GM10266 (cell line): ENCODE measurements at regions not wholly inside any gene's neighbourhood (a gene's known extent, or its start where the extent isn't known, plus 50 kb on each side); places are given as distances from the start of the nearest gene placed in this dataset.
"Not testable (repeated sequence)": the region's sequence is repeated elsewhere in the genome, so short reads cannot be mapped to it uniquely, and the experiment has no call there.

Source experiments
- DNase-seq: peaks from one replicate; pipeline ENCODE4 v3.0.0; 2012; ENCODE audit errors: extremely low spot score
- TF ChIP-seq, protein P1 (sequence below): IDR thresholded peaks from 2 replicates; pipeline ENCODE4 v1.5.1; 2012; ENCODE audit warnings: mild to moderate bottlenecking, low read depth; ENCODE audit not compliant: control insufficient read depth, insufficient read depth; ENCODE audit errors: missing control alignments

DNA sequence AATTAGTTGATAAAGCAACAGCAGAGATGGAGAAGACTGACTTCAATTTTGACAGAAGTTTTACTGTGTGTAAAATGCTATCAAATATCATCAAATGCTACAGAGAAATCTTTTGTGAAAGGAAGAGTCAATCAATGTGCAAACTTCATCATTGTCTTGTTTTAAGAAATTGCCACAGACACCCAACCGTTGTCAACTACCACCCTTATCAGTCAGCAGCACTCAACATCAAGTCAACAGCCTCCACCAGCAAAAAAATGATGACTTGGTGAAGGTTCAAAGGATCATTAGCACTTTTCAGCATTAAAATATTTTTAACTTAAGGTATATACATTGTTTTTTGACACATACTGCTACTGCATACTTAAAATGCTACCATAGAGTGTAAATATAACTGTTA is 888.8 kb downstream of the CDH18 start:
- TF ChIP-seq, protein P1, sequence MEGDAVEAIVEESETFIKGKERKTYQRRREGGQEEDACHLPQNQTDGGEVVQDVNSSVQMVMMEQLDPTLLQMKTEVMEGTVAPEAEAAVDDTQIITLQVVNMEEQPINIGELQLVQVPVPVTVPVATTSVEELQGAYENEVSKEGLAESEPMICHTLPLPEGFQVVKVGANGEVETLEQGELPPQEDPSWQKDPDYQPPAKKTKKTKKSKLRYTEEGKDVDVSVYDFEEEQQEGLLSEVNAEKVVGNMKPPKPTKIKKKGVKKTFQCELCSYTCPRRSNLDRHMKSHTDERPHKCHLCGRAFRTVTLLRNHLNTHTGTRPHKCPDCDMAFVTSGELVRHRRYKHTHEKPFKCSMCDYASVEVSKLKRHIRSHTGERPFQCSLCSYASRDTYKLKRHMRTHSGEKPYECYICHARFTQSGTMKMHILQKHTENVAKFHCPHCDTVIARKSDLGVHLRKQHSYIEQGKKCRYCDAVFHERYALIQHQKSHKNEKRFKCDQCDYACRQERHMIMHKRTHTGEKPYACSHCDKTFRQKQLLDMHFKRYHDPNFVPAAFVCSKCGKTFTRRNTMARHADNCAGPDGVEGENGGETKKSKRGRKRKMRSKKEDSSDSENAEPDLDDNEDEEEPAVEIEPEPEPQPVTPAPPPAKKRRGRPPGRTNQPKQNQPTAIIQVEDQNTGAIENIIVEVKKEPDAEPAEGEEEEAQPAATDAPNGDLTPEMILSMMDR: no peak
- no peak for DNase-seq

GRCh38 chr5:19104948-19105347 is 883.1 kb downstream of the CDH18 start:
- DNase-seq: no peak
- TF ChIP-seq, protein P1: no peak

DNA sequence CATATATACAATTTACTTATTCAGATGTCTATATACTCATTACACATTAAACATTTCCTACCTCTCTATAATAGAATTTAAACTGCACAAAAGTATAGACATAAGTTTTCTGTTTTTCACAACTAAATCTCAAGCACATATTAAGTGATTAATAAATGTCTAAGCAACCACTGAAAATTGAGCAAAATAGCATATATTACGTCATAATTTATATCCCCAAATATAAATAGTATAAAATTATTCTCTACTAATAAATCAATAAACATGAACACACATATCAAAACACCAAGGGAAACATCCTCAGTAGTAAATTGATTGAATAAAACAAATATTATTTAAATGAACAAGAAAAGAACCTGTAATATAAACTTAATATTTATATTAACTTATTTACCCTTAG is 865.1 kb downstream of the CDH18 start:
- TF ChIP-seq, protein P1: no peak
- DNase-seq: no peak

DNA sequence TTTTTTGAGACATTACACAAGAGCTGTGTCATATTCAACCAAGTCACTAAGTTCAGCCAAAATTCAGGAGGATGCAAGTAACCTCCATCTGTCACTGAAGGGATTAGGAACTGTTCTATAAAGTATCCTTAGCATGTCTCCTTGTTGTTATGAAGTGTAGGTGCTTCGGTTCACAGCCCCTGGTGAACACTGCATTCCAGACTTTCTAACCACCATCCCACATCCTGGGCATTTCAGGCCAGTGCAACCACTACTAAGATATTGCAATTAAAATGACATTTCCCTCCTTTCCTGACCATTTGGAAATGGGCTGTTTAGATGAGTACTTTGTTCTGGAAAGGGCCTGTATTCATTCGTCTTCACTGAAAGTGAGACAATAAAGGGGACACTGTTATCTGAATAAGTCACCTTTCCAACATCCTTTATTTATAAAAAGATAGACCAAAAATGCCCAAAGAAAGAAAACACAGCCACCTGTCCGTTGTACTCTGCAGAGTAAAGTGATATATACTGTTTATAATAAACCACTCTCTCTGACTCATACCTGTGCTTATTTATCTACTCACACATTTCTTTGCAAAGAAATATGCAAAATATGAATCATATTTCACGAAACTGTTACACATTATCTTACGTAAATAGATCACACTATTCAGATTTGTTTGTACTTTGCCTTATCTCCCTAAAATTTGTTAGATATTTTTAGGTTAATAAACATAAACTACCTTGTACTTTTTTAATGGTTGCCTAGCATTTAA is 861.9 kb downstream of the CDH18 start:
- TF ChIP-seq, protein P1: no peak
- no peak for DNase-seq

DNA sequence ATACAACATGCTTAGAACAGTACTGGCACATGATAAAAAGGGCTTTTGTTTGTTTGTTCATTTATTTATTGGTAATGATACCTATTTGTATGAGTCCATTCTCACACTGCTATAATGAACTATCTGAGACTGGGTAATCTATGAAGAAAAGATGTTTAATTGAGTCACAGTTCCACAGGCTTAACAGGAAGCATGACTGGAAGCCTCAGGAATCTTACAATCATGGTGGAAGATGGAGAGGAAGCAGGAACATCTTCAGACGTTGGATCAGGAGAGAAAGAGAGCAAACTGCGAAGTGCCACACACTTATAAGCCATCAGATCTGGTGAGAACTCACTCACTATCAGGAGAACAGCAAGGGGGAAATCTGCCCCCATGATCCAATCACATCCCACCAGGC is 847.7 kb downstream of the CDH18 start:
- TF ChIP-seq, protein P1: no peak
- DNase-seq: no peak

GRCh38 chr5:19141937-19142524 is 846.0 kb downstream of the CDH18 start:
- not testable (repeated sequence) for DNase-seq

DNA sequence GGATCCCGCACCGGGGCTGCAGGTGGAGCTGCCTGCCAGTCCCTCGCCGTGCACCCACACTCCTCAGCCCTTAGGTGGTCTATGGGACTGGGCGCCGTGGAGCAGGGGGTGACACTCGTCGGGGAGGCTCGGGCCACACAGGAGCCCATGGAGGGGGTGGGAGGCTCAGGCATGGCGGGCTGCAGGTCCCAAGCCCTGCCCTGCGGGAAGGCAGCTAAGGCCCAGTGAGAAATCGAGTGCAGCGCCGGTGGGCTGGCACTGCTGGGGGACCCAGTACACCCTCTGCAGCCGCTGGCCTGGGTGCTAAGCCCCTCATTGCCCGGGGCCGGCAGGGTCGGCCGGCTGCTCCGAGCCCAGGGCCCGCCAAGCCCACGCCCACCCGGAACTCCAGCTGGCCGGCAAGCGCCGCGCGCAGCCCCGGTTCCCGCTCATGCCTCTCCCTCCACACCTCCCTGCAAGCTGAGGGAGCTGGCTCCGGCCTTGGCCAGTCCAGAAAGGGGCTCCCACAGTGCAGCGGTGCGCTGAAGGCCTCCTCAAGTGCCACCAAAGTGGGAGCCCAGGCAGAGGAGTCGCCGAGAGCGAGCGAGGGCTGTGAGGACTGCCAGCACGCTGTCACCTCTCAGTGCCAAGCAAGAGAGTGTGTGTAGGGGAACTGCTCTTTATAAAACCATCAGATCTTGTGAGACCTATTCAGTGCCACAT is 845.1 kb downstream of the CDH18 start:
- DNase-seq: not testable (repeated sequence)

- DNase-seq: no peak
Observed at GRCh38 chr5:19143935-19144334, 844.1 kb downstream of the CDH18 start.

More at GRCh38 chr5:19143935-19144334, 844.1 kb downstream of the CDH18 start:
- TF ChIP-seq, protein P1: no peak
